Ishikawa (cell line): ENCODE measurements at regions not wholly inside any gene's neighbourhood (a gene's known extent, or its start where the extent isn't known, plus 50 kb on each side); places are given as distances from the start of the nearest gene placed in this dataset.

Experiments
- CEBPB ChIP-seq: IDR thresholded peaks from 2 replicates; pipeline ENCODE4 v1.6.1; 2012
- CREB1 ChIP-seq: IDR thresholded peaks from 2 replicates; pipeline ENCODE4 v1.6.1; 2012; ENCODE audit warnings: low read depth
- EGR1 ChIP-seq: IDR thresholded peaks from 2 replicates; pipeline ENCODE4 v1.6.1; 2012
- EP300 ChIP-seq: IDR thresholded peaks from 2 replicates; pipeline ENCODE4 v1.6.1; 2012; ENCODE audit warnings: borderline replicate concordance
- FOXM1 ChIP-seq: IDR thresholded peaks from 2 replicates; pipeline ENCODE4 v1.6.1; 2012; ENCODE audit warnings: low read depth, borderline replicate concordance
- MAX ChIP-seq: IDR thresholded peaks from 2 replicates; pipeline ENCODE4 v1.6.1; 2012
- NFIC ChIP-seq: IDR thresholded peaks from 2 replicates; pipeline ENCODE4 v1.6.1; 2012
- RAD21 ChIP-seq: IDR thresholded peaks from 2 replicates; pipeline ENCODE4 v1.6.1; 2012; ENCODE audit warnings: low read depth
- TAF1 ChIP-seq: IDR thresholded peaks from 2 replicates; pipeline ENCODE4 v1.6.1; 2012; ENCODE audit warnings: low read depth, mild to moderate bottlenecking
- TCF12 ChIP-seq: IDR thresholded peaks from 2 replicates; pipeline ENCODE4 v1.6.1; 2012; ENCODE audit warnings: low read depth
- TEAD4 ChIP-seq: IDR thresholded peaks from 2 replicates; pipeline ENCODE4 v1.6.1; 2012
- YY1 ChIP-seq: IDR thresholded peaks from 2 replicates; pipeline ENCODE4 v1.6.1; 2012; ENCODE audit warnings: low read depth
- TF ChIP-seq, protein P1 (sequence below): IDR thresholded peaks from 2 replicates; pipeline ENCODE4 v1.6.1; 2012; ENCODE audit warnings: low read depth, mild to moderate bottlenecking
- TF ChIP-seq, protein P2 (sequence below): IDR thresholded peaks from 2 replicates; pipeline ENCODE4 v1.6.1; 2012

DNA sequence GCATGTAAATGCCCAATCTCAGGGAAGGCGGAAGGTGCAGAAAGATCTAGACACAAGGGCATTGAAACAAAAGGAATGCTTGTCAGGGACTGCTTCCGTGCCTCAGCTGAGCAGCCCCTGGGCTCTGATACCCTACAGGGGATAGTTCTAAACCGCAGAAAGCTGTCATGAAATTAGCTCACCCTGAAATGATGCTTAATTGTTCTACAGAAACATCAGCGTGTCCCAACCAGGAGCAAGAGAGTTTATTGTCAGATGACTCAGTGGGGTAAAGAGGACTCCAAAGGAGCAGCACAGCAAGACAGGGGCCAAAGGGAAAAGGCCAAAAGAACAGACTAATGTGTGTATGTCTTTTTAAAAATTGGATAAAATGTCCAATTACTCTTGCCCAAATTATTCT, 258.4 kb upstream of the JARID2 start:
- no peak for TF ChIP-seq NFIC
- no peak for TF ChIP-seq FOXM1
- TF ChIP-seq MAX, result no peak

DNA sequence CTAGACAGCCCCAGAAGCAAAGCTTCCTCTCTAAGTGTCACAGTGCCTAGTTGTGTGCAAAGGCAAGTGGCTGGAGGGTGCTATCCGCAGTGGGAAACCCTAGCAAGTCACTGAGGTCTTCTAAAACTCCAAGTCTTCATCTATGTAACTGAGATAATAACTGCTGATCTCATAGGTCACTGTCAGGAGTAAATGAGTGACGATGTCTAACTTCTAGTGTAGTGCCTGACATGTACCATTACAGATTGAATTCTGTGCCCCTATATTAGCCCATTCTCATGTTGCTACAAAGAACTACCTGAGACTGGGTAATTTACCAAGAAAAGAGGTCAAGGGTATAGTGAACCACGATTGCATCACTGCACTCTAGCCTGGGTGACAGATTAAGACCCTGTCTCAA, 253.5 kb upstream of the JARID2 start:
- TF ChIP-seq EP300, result no peak
- TF ChIP-seq FOXM1, result no peak
- no peak for TF ChIP-seq CREB1
- TF ChIP-seq MAX, result no peak
- TF ChIP-seq TEAD4, result no peak
- no peak for TF ChIP-seq NFIC

DNA sequence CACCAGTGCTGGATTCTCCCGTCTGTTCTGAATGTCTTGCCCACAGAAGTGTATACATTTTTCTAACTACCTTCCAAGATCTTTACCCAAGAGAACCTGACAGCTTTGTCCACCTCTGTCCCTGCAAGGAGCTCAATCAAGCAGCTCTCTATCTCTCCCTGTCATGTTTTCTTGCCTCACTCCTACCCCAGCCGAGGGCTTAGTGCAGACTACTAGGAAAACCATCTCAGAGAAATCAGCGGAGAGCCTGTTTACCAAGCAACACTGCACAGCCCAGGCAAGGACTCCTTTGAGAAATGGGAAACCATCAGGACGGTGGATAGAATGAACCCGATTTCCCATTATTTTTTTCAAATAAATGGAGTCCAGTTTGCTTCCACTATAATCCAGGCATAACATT, 250.7 kb upstream of the JARID2 start:
- TF ChIP-seq FOXM1 (no peak), YY1 (no peak)

DNA sequence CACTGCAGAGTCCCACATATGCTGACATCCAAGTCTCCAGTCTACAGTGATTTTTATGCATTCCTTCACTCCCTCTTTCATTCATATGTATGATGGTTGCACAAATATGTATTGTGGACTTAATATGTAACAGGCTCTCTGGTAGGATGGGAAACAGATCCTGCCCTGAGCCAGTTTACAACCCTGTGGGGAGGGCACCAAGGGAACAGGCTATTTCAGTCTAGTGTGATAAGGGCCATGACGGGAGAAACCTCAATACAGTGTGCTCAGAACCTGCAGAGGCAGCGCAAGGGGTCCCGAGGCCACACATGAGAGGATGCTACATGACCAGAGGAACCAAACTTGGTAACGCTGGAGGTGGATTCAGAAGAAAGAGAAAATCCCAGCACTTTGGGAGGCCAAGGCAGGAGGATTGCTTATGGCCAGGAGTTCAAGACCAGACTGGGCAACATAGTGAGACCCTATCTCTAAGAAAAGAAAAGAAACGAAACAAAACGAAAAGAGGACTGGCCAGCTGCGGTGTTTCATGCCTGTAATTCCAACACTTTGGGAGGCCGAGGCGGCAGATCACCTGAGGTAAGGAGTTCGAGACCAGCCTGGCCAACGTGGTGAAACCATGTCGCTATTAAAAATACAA, 249.8 kb upstream of the JARID2 start:
- TF ChIP-seq CREB1 (no peak), YY1 (no peak), MAX (no peak), TCF12 (no peak), NFIC (no peak)
- TF ChIP-seq, protein P1, sequence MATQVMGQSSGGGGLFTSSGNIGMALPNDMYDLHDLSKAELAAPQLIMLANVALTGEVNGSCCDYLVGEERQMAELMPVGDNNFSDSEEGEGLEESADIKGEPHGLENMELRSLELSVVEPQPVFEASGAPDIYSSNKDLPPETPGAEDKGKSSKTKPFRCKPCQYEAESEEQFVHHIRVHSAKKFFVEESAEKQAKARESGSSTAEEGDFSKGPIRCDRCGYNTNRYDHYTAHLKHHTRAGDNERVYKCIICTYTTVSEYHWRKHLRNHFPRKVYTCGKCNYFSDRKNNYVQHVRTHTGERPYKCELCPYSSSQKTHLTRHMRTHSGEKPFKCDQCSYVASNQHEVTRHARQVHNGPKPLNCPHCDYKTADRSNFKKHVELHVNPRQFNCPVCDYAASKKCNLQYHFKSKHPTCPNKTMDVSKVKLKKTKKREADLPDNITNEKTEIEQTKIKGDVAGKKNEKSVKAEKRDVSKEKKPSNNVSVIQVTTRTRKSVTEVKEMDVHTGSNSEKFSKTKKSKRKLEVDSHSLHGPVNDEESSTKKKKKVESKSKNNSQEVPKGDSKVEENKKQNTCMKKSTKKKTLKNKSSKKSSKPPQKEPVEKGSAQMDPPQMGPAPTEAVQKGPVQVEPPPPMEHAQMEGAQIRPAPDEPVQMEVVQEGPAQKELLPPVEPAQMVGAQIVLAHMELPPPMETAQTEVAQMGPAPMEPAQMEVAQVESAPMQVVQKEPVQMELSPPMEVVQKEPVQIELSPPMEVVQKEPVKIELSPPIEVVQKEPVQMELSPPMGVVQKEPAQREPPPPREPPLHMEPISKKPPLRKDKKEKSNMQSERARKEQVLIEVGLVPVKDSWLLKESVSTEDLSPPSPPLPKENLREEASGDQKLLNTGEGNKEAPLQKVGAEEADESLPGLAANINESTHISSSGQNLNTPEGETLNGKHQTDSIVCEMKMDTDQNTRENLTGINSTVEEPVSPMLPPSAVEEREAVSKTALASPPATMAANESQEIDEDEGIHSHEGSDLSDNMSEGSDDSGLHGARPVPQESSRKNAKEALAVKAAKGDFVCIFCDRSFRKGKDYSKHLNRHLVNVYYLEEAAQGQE, result no peak
- TF ChIP-seq, protein P2, sequence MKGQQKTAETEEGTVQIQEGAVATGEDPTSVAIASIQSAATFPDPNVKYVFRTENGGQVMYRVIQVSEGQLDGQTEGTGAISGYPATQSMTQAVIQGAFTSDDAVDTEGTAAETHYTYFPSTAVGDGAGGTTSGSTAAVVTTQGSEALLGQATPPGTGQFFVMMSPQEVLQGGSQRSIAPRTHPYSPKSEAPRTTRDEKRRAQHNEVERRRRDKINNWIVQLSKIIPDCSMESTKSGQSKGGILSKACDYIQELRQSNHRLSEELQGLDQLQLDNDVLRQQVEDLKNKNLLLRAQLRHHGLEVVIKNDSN, result no peak

DNA sequence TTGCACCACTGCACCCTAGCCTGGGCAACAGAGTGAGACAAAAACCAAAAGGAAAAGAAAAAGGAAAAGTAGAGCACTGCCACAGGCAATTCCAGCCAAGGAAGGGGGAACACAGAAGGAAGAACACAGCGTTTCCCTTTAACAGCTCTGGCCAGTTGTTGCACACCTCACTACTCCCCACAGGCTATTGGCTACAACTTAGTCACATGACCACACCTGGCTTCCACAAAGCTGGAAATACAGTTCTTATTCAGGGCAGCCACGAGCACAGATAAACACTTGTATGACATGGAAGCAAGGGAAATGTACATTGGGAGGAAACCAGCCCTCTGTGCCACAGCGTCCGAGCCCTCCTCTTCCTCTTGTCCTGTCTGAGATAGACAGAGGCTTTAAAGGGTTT, 249.0 kb upstream of the JARID2 start:
- TF ChIP-seq CREB1, result no peak
- no peak for TF ChIP-seq RAD21
- no peak for TF ChIP-seq TAF1
- TF ChIP-seq, protein P2, result peak; percentile 33
- TF ChIP-seq, protein P1, result no peak

DNA sequence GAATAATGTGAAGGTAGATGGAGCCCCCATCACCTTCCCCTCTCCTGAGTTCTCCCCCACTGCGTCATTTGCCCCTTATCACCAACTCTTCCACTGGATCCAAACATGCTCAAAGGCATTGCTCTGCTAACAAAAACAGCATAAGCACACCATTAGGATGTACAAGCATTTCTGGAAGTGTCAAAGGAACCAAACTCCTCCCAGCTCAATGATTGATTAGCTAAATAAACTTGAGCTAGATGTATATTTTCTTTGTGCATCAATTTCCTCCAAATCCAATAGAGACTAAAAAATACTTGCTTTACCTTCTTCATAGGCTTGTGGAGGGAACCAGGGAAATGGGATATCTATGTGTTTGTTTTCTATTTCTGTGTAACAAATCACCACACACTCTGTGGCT, 248.4 kb upstream of the JARID2 start:
- TF ChIP-seq TAF1, result no peak
- TF ChIP-seq MAX, result no peak
- TF ChIP-seq EGR1, result no peak
- TF ChIP-seq, protein P2, result no peak
- TF ChIP-seq CEBPB, result no peak

DNA sequence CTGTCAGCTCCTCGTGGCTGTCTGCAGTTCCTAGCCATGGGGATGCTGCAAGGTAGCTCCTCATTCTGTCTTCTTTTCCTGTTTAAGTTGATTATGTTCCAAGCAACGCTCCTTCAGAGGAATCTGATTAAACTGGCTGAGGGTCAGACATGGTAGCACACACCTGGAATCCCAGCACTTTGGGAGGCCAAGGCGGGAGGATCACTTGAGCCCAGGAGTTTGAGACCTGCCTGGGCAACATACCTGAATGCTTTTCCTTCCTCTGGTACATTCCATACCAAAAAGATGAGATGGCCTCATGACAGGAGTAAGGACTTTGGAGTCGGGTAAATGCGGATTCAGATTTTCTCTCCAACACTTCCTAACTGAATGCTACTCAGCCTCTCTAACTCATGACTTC, 246.8 kb upstream of the JARID2 start:
- TF ChIP-seq FOXM1 (no peak), CREB1 (no peak), TCF12 (no peak)
- TF ChIP-seq, protein P2, result no peak
